Coronary artery (tissue), 2 donors: ENCODE measurements at regions not wholly inside any gene's neighbourhood (a gene's known extent, or its start where the extent isn't known, plus 50 kb on each side); places are given as distances from the start of the nearest gene placed in this dataset.

Experiments
- DNase-seq: peaks from one replicate; pipeline ENCODE4 v3.0.0-alpha.2; 2017; ENCODE audit warnings: low spot score
- H3K27ac ChIP-seq, 2 donors: fragments of 200-600 bp; sonication (generic); one replicate each; pipeline ENCODE4 v1.5.1; 2016 to 2019
- H3K4me3 ChIP-seq: fragments of 200-600 bp; sonication (generic); 2 replicates; pipeline ENCODE4 v1.5.1; 2016; ENCODE audit warnings: mild to moderate bottlenecking, moderate library complexity
- CTCF ChIP-seq: fragments of 200-600 bp; sonication (generic); IDR thresholded peaks from one replicate; pipeline ENCODE4 v1.5.1; 2019; ENCODE audit warnings: antibody characterized with exemption

GRCh38 chr5:82390088-82390487, 111.9 kb upstream of the RPS23 start:
- no peak for TF ChIP-seq CTCF
- H3K4me3 ChIP-seq: no peak overlapping the region
- no peak overlapping the region for H3K27ac ChIP-seq
- DNase-seq: no peak

GRCh38 chr5:82389347-82389746, 111.2 kb upstream of the RPS23 start:
- no peak for TF ChIP-seq CTCF
- H3K27ac ChIP-seq: peak overlapping the region; percentile 65 to 80
- H3K4me3 ChIP-seq: peak overlapping the region; percentile 13
- DNase-seq: no peak

GRCh38 chr5:82388181-82388580, 110.0 kb upstream of the RPS23 start:
- H3K4me3 ChIP-seq: no peak overlapping the region
- H3K27ac ChIP-seq: peak overlapping the region; percentile 21 to 80
- no peak for DNase-seq
- no peak for TF ChIP-seq CTCF

GRCh38 chr5:82387819-82388166, 109.6 kb upstream of the RPS23 start:
- DNase-seq: no peak
- peak overlapping the region; percentile 21 to 80 for H3K27ac ChIP-seq
- no peak for TF ChIP-seq CTCF
- no peak overlapping the region for H3K4me3 ChIP-seq

GRCh38 chr5:82387001-82387818, 109.1 kb upstream of the RPS23 start:
- Histone ChIP-seq H3K27ac (peak overlapping the region; percentile 35 to 80), H3K4me3 (no peak overlapping the region)
- no peak for TF ChIP-seq CTCF
- no peak for DNase-seq

- no peak for DNase-seq
- H3K27ac ChIP-seq: peak overlapping the region; percentile 35 to 80
- TF ChIP-seq CTCF: no peak
- no peak overlapping the region for H3K4me3 ChIP-seq
These were observed 108.4 kb upstream of the RPS23 start for GRCh38 chr5:82386576-82386975.

- no peak for DNase-seq
- Histone ChIP-seq H3K27ac (peak overlapping the region in 1 of 2 donors; percentile 42), H3K4me3 (no peak overlapping the region)
- TF ChIP-seq CTCF: no peak
These were observed 106.0 kb upstream of the RPS23 start for GRCh38 chr5:82384034-82384750.
